Smooth muscle cell (in vitro differentiated cells): ENCODE measurements at regions not wholly inside any gene's neighbourhood (a gene's known extent, or its start where the extent isn't known, plus 50 kb on each side); places are given as distances from the start of the nearest gene placed in this dataset.

Experiments used
- DNase-seq: peaks from one replicate; lab custom pipeline; 2025; ENCODE audit not compliant: unreplicated experiment; lab: John Stamatoyannopoulos, UW
- H2AFZ ChIP-seq: fragments of 200-600 bp; sonication (generic); 2 replicates; pipeline ENCODE4 v1.6.0; 2016; ENCODE audit warnings: antibody characterized with exemption, low read depth, mild to moderate bottlenecking
- H3F3A ChIP-seq: fragments of 200-600 bp; sonication (generic); 2 replicates; pipeline ENCODE4 v1.6.0; 2017; ENCODE audit warnings: antibody characterized with exemption, low read depth
- H3K27ac ChIP-seq: fragments of 200-600 bp; sonication (generic); 2 replicates; pipeline ENCODE4 v1.5.1; 2016; ENCODE audit warnings: low read depth, mild to moderate bottlenecking
- H3K27me3 ChIP-seq: fragments of 200-600 bp; sonication (generic); 2 replicates; pipeline ENCODE4 v1.6.1; 2016; ENCODE audit warnings: low read depth, mild to moderate bottlenecking
- H3K36me3 ChIP-seq: fragments of 200-600 bp; sonication (generic); 2 replicates; pipeline ENCODE4 v1.5.1; 2016; ENCODE audit warnings: low read depth
- H3K4me1 ChIP-seq: fragments of 200-600 bp; sonication (generic); 2 replicates; pipeline ENCODE4 v1.5.1; 2016; ENCODE audit warnings: low read depth
- H3K4me2 ChIP-seq: fragments of 200-600 bp; sonication (generic); 2 replicates; pipeline ENCODE4 v1.6.0; 2016; ENCODE audit warnings: mild to moderate bottlenecking
- H3K4me3 ChIP-seq: fragments of 200-600 bp; sonication (generic); 2 replicates; pipeline ENCODE4 v1.5.1; 2016; ENCODE audit warnings: mild to moderate bottlenecking
- H3K79me2 ChIP-seq: fragments of 200-600 bp; sonication (generic); 2 replicates; pipeline ENCODE4 v1.6.0; 2016; ENCODE audit warnings: low read depth, mild to moderate bottlenecking
- H3K9ac ChIP-seq: fragments of 200-600 bp; sonication (generic); 2 replicates; pipeline ENCODE4 v1.6.0; 2016; ENCODE audit warnings: low read depth
- H3K9me3 ChIP-seq: fragments of 200-600 bp; sonication (generic); replicated peaks from 2 replicates; pipeline ENCODE4 v1.5.1; 2016; ENCODE audit warnings: low read depth
- H4K20me1 ChIP-seq: fragments of 200-600 bp; sonication (generic); 2 replicates; pipeline ENCODE4 v1.6.0; 2016; ENCODE audit warnings: low read depth
- WGBS: methylation state at CpG from one replicate; pipeline ENCODE4 v1.1.7; 2016; ENCODE audit warnings: low lambda C conversion rate; 5-methylcytosine and 5-hydroxymethylcytosine counted together
- TF ChIP-seq, protein P1 (sequence below): fragments of 200-600 bp; sonication (generic); IDR thresholded peaks from 2 replicates; pipeline ENCODE4 v1.5.1; 2017; ENCODE audit warnings: borderline replicate concordance, mild to moderate bottlenecking, antibody characterized with exemption; ENCODE audit not compliant: insufficient read depth, poor library complexity, severe bottlenecking

DNA sequence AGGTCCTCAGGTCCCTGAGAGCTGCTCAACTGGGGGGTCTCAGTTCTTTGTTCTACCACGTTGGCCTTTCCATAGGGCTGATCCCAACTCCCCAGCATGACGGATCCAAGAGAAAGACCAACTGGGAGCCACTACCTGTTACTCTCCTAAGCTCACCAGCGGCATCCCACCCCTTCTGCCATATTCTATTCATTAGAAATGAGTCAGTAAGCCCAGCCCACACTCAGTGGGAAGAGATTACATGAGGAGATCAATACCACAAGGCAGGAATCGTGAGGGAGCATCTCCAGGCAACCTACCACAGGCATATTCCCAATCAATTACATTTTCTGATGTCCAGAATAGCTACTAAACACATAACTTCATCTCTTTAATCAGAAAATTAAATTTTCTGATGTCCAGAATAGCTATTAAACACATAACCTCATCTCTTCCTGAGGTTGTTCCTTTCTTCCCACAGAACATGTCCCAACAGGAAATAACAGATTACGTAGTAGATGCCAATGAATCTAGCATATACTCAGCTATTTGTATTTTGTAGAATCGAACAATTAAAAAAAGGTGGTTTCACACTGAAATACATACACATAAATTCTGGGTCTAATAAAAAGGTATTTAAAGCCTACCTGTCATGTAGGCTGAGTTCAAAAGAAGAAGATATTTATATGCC, 708.1 kb upstream of the ARGLU1 start:
- no peak overlapping the region for H3K4me3 ChIP-seq
- no peak overlapping the region for H3K4me2 ChIP-seq
- TF ChIP-seq, protein P1, sequence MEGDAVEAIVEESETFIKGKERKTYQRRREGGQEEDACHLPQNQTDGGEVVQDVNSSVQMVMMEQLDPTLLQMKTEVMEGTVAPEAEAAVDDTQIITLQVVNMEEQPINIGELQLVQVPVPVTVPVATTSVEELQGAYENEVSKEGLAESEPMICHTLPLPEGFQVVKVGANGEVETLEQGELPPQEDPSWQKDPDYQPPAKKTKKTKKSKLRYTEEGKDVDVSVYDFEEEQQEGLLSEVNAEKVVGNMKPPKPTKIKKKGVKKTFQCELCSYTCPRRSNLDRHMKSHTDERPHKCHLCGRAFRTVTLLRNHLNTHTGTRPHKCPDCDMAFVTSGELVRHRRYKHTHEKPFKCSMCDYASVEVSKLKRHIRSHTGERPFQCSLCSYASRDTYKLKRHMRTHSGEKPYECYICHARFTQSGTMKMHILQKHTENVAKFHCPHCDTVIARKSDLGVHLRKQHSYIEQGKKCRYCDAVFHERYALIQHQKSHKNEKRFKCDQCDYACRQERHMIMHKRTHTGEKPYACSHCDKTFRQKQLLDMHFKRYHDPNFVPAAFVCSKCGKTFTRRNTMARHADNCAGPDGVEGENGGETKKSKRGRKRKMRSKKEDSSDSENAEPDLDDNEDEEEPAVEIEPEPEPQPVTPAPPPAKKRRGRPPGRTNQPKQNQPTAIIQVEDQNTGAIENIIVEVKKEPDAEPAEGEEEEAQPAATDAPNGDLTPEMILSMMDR, result no peak
- no peaks in the 10 kb centered on the region for H3K79me2 ChIP-seq
- no peaks in the 10 kb centered on the region for H4K20me1 ChIP-seq
- 91% methylated on average over 6 of the region's 6 CpGs for WGBS
- H3K27me3 ChIP-seq, result no peaks in the 10 kb centered on the region
- no peak overlapping the region for H3K9ac ChIP-seq
- H3K4me1 ChIP-seq, result no peaks in the 10 kb centered on the region
- no peak overlapping the region for H2AFZ ChIP-seq
- H3K36me3 ChIP-seq, result no peaks in the 10 kb centered on the region
- no peaks in the 10 kb centered on the region for H3K9me3 ChIP-seq
- no peak for DNase-seq
- H3F3A ChIP-seq, result no peaks in the 10 kb centered on the region
- H3K27ac ChIP-seq, result no peak overlapping the region

DNA sequence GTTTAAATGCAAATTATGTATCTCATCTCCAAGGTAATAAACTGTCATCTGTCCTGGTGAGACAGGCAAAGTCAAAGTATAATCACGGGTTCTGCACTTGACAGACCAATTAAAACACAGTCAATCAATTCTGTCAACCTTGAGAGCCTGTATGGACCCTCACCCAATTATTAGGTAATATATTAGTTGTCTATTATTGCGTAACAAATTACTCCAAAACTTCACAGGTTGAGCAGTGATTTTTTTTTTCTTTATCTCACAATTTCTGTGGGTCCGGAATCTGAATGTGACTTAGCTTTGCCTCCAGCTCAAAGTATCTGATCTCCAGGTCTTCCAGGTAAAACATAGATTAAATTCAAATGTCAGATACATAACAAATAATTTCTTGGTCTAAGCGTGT, 707.4 kb upstream of the ARGLU1 start:
- TF ChIP-seq, protein P1, result no peak
- no peaks in the 10 kb centered on the region for H3F3A ChIP-seq
- H3K27ac ChIP-seq, result no peak overlapping the region
- DNase-seq, result no peak
- no peaks in the 10 kb centered on the region for H3K79me2 ChIP-seq
- no peaks in the 10 kb centered on the region for H3K9me3 ChIP-seq
- no peaks in the 10 kb centered on the region for H3K27me3 ChIP-seq
- WGBS, result 96% methylated on average over 4 of the region's 4 CpGs
- H3K4me3 ChIP-seq, result no peak overlapping the region
- no peaks in the 10 kb centered on the region for H3K36me3 ChIP-seq
- H2AFZ ChIP-seq, result no peak overlapping the region
- H4K20me1 ChIP-seq, result no peaks in the 10 kb centered on the region
- H3K4me1 ChIP-seq, result no peaks in the 10 kb centered on the region
- no peak overlapping the region for H3K4me2 ChIP-seq
- no peak overlapping the region for H3K9ac ChIP-seq

DNA sequence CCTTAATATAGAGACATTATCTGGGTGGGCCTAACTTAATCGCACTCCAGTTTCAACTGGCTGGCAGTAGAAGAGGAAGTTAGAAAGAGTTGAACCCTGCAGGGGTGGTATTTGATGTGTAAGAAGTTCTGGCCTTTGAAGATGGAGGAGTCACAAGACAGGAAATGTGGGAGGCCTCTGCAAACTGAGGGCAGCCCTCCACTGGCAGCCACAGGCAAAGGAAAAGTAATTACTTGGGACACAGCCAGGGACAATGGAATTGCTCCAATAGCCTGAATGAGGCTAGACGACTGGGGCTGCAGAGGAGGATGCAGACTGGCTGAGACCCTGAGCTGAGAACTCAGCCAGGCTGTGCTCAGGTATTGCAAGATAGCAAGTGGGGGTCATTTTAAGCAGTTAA, 703.3 kb upstream of the ARGLU1 start:
- Histone ChIP-seq H3K9me3 (no peaks in the 10 kb centered on the region), H3K4me1 (no peaks in the 10 kb centered on the region), H3K36me3 (no peaks in the 10 kb centered on the region), H3K79me2 (no peaks in the 10 kb centered on the region), H3K27me3 (no peaks in the 10 kb centered on the region), H3K4me3 (no peak overlapping the region), H2AFZ (no peak overlapping the region), H3K9ac (no peak overlapping the region), H3K27ac (no peak overlapping the region), H3F3A (no peaks in the 10 kb centered on the region), H4K20me1 (no peaks in the 10 kb centered on the region), H3K4me2 (no peak overlapping the region)
- 65% methylated on average over 2 of the region's 2 CpGs for WGBS
- DNase-seq, result no peak
- TF ChIP-seq, protein P1, result no peak

DNA sequence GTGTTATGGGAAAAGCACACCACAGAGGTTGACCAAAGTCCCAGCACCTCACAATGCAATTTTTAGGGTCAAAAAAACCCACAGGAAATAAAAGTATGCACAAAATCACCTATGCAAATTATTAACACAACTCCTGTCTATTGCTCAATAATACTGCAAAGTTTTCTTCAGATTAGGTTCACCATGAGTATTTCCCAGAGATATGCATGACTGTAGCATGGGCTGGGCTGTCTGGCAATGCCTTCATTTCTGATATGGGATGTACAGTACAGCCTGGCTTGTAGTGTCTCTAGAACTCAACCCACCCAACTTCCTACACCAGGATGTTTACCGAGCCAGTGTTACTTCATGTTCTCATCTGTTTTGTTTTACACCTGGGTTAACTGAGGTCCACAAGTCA, 698.7 kb upstream of the ARGLU1 start:
- H3K36me3 ChIP-seq, result no peaks in the 10 kb centered on the region
- H3K27ac ChIP-seq, result no peak overlapping the region
- no peak overlapping the region for H3K9ac ChIP-seq
- no peaks in the 10 kb centered on the region for H3F3A ChIP-seq
- no peak for DNase-seq
- TF ChIP-seq, protein P1, result no peak
- H3K4me2 ChIP-seq, result no peak overlapping the region
- no peaks in the 10 kb centered on the region for H3K9me3 ChIP-seq
- H2AFZ ChIP-seq, result no peak overlapping the region
- H3K27me3 ChIP-seq, result no peaks in the 10 kb centered on the region
- H3K4me1 ChIP-seq, result no peaks in the 10 kb centered on the region
- H4K20me1 ChIP-seq, result no peaks in the 10 kb centered on the region
- 96% methylated on average over 1 of the region's 1 CpG for WGBS
- H3K79me2 ChIP-seq, result no peaks in the 10 kb centered on the region
- no peak overlapping the region for H3K4me3 ChIP-seq
